ENCODE measurements at regions not wholly inside any gene's neighbourhood (a gene's known extent, or its start where the extent isn't known, plus 50 kb on each side); places are given as distances from the start of the nearest gene placed in this dataset.

- no peak overlapping the region for H3K9ac ChIP-seq (ENCODE audit: low read depth, low read length, poor library complexity, severe bottlenecking)
- no peak overlapping the region for H3K4me2 ChIP-seq (ENCODE audit: low read depth, low read length, poor library complexity, severe bottlenecking)
- no peaks in the 10 kb centered on the region for H4K20me1 ChIP-seq (ENCODE audit: insufficient read depth, low read length, poor library complexity, severe bottlenecking)
- no peak overlapping the region for H3K4me3 ChIP-seq (ENCODE audit: low read length, poor library complexity, severe bottlenecking)
- H3K79me2 ChIP-seq (ENCODE audit: insufficient read depth, low read length): no peaks in the 10 kb centered on the region
- H3K9me2 ChIP-seq (replicated peaks; ENCODE audit: low read depth, low read length): no peaks in the 10 kb centered on the region
- no peaks in the 10 kb centered on the region for H3K36me3 ChIP-seq (ENCODE audit: insufficient read depth, low read length)
- no peaks in the 10 kb centered on the region for H3K9me3 ChIP-seq (ENCODE audit: insufficient read depth, low read depth, low read length)
- no peaks in the 10 kb centered on the region for H3K27me3 ChIP-seq (ENCODE audit: insufficient read depth, low read length, poor library complexity, severe bottlenecking)
- TF ChIP-seq EZH2phosphoT487 (IDR thresholded peaks at IDR 0.05; ENCODE audit: borderline replicate concordance) (no peak), CTCF (conservative IDR thresholded peaks at IDR 0.05; ENCODE audit: low read length) (no peak)
- H3F3A ChIP-seq (ENCODE audit: low read depth): no peaks in the 10 kb centered on the region
- H3K4me1 ChIP-seq (ENCODE audit: insufficient read depth, low read length, poor library complexity, severe bottlenecking): no peaks in the 10 kb centered on the region
- H2AFZ ChIP-seq (ENCODE audit: low read length): no peak overlapping the region
Observed at GRCh38 chr1:95311762-95312161, 77.8 kb downstream of the RWDD3 start.

- H3K36me3 ChIP-seq (ENCODE audit: insufficient read depth, low read length): no peaks in the 10 kb centered on the region
- H3K4me2 ChIP-seq (ENCODE audit: low read depth, low read length, poor library complexity, severe bottlenecking): no peak overlapping the region
- no peaks in the 10 kb centered on the region for H4K20me1 ChIP-seq (ENCODE audit: insufficient read depth, low read length, poor library complexity, severe bottlenecking)
- no peak overlapping the region for H3K4me3 ChIP-seq (ENCODE audit: low read length, poor library complexity, severe bottlenecking)
- no peak for TF ChIP-seq EZH2phosphoT487 (IDR thresholded peaks at IDR 0.05; ENCODE audit: borderline replicate concordance)
- TF ChIP-seq CTCF (conservative IDR thresholded peaks at IDR 0.05; ENCODE audit: low read length): no peak
- H3F3A ChIP-seq (ENCODE audit: low read depth): no peaks in the 10 kb centered on the region
- H3K9me3 ChIP-seq (ENCODE audit: insufficient read depth, low read depth, low read length): no peaks in the 10 kb centered on the region
- H3K9ac ChIP-seq (ENCODE audit: low read depth, low read length, poor library complexity, severe bottlenecking): no peak overlapping the region
- H3K9me2 ChIP-seq (replicated peaks; ENCODE audit: low read depth, low read length): no peaks in the 10 kb centered on the region
- H2AFZ ChIP-seq (ENCODE audit: low read length): no peak overlapping the region
- H3K4me1 ChIP-seq (ENCODE audit: insufficient read depth, low read length, poor library complexity, severe bottlenecking): no peaks in the 10 kb centered on the region
- H3K27me3 ChIP-seq (ENCODE audit: insufficient read depth, low read length, poor library complexity, severe bottlenecking): no peaks in the 10 kb centered on the region
- H3K79me2 ChIP-seq (ENCODE audit: insufficient read depth, low read length): no peaks in the 10 kb centered on the region
Observed at GRCh38 chr1:95312181-95312580, 78.2 kb downstream of the RWDD3 start.

GRCh38 chr1:95313527-95313926 lies 79.5 kb downstream of the RWDD3 start:
- Histone ChIP-seq H3K27me3 (ENCODE audit: insufficient read depth, low read length, poor library complexity, severe bottlenecking) (no peaks in the 10 kb centered on the region), H2AFZ (ENCODE audit: low read length) (no peak overlapping the region), H3K4me1 (ENCODE audit: insufficient read depth, low read length, poor library complexity, severe bottlenecking) (no peaks in the 10 kb centered on the region), H3F3A (ENCODE audit: low read depth) (no peaks in the 10 kb centered on the region), H3K9me2 (replicated peaks; ENCODE audit: low read depth, low read length) (no peaks in the 10 kb centered on the region), H3K4me3 (ENCODE audit: low read length, poor library complexity, severe bottlenecking) (no peak overlapping the region), H3K9me3 (ENCODE audit: insufficient read depth, low read depth, low read length) (no peaks in the 10 kb centered on the region), H3K9ac (ENCODE audit: low read depth, low read length, poor library complexity, severe bottlenecking) (no peak overlapping the region), H3K79me2 (ENCODE audit: insufficient read depth, low read length) (no peaks in the 10 kb centered on the region), H3K4me2 (ENCODE audit: low read depth, low read length, poor library complexity, severe bottlenecking) (no peak overlapping the region), H3K36me3 (ENCODE audit: insufficient read depth, low read length) (no peaks in the 10 kb centered on the region), H4K20me1 (ENCODE audit: insufficient read depth, low read length, poor library complexity, severe bottlenecking) (no peaks in the 10 kb centered on the region)
- TF ChIP-seq CTCF (conservative IDR thresholded peaks at IDR 0.05; ENCODE audit: low read length): no peak
- TF ChIP-seq EZH2phosphoT487 (IDR thresholded peaks at IDR 0.05; ENCODE audit: borderline replicate concordance): no peak
